ENCODE measurements at regions not wholly inside any gene's neighbourhood (a gene's known extent, or its start where the extent isn't known, plus 50 kb on each side); places are given as distances from the start of the nearest gene placed in this dataset.

DNA sequence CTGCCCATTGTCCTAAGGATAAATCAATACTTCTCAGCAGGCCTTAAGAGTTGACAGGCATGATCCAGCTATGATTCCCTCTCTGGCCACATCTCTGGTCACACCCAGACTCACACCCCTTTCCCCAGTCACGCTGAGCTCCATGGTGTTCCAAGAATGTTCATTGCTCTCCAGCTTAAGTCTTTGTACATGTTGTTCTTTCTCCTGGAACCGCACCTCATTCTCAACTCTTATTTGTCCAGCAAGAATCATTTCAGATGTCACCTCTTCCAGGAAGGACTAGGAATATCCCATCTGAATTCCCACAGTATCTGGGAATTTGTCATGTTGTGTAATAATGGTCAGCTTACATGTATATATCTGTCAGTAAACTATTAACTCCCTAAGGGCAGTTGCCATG, 118.3 kb upstream of the GALNT15 start:
- CTCF ChIA-PET: interaction anchor here (1.0 to 8.3 kb wide), 4 partner anchors 7 to 154 kb away, joined by 3 to 97 read pairs (median 8); no protein-coding TSS in a partner anchor
- Histone ChIP-seq H3K27ac (peak overlapping the region; percentile 36 to 64; a peak in 4 of 6 replicates), H3K4me2 (no peak overlapping the region; the same call in 2 of the 3 replicates), H3K9me3 (no peaks in the 10 kb centered on the region), H3K4me3 (no peak overlapping the region), H3K4me1 (peaks cover 39% of the 10 kb centered on the region)
- TF ChIP-seq, protein P1, sequence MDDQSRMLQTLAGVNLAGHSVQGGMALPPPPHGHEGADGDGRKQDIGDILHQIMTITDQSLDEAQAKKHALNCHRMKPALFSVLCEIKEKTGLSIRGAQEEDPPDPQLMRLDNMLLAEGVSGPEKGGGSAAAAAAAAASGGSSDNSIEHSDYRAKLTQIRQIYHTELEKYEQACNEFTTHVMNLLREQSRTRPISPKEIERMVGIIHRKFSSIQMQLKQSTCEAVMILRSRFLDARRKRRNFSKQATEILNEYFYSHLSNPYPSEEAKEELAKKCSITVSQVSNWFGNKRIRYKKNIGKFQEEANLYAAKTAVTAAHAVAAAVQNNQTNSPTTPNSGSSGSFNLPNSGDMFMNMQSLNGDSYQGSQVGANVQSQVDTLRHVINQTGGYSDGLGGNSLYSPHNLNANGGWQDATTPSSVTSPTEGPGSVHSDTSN (IDR thresholded peaks at IDR 0.05): no peak
- no peak for TF ChIP-seq POLR2AphosphoS2 (conservative IDR thresholded peaks at IDR 0.05; ENCODE audit: low read length)
- TF ChIP-seq CTCF (IDR thresholded peaks at IDR 0.05): no peak
- TF ChIP-seq CEBPB (IDR thresholded peaks at IDR 0.05): no peak
- TF ChIP-seq CHD2 (IDR thresholded peaks at IDR 0.05; ENCODE audit: low read length, partially characterized antibody): no peak
- TF ChIP-seq EP300 (IDR thresholded peaks at IDR 0.05): no peak
- TF ChIP-seq PHF8 (IDR thresholded peaks at IDR 0.05; ENCODE audit: borderline replicate concordance, low read depth): no peak
- no peak for TF ChIP-seq KDM5A (IDR thresholded peaks at IDR 0.05)
- no peak for TF ChIP-seq CHD4 (IDR thresholded peaks at IDR 0.05; ENCODE audit: borderline replicate concordance)
- TF ChIP-seq HEYL (CRISPR knock-in tag; IDR thresholded peaks at IDR 0.05): no peak
- no peak for TF ChIP-seq SMC3 (IDR thresholded peaks at IDR 0.05)
- TF ChIP-seq ATOH8 (CRISPR knock-in tag; IDR thresholded peaks at IDR 0.05; ENCODE audit: low read depth): no peak
- no peak for TF ChIP-seq RARB (CRISPR knock-in tag; IDR thresholded peaks at IDR 0.05)
- no peak for TF ChIP-seq FOSB (CRISPR knock-in tag; IDR thresholded peaks at IDR 0.05)
- no peak for TF ChIP-seq MYC (IDR thresholded peaks at IDR 0.05; ENCODE audit: borderline replicate concordance, low read length)
- TF ChIP-seq MAFK (IDR thresholded peaks at IDR 0.05; ENCODE audit: partially characterized antibody): no peak
- TF ChIP-seq HOXA7 (CRISPR knock-in tag; IDR thresholded peaks at IDR 0.05): no peak
- TF ChIP-seq ZFP36 (IDR thresholded peaks at IDR 0.05; ENCODE audit: borderline replicate concordance, partially characterized antibody): no peak
- no peak for TF ChIP-seq BHLHE40 (IDR thresholded peaks at IDR 0.05; ENCODE audit: low read depth, low read length)
- TF ChIP-seq EHF (CRISPR knock-in tag; IDR thresholded peaks at IDR 0.05): no peak
- WGBS (ENCODE audit: missing lambda C conversion rate): 69% methylated on average over 2 of the region's 2 CpGs
- ATAC-seq (no peak), FAIRE-seq (no peak), DNase-seq (ENCODE audit: low read depth in 1 of 2, low spot score in 1 of 2) (peak in 1 of 2 experiments; percentile 44)
- POLR2A ChIA-PET: no interaction called here

DNA sequence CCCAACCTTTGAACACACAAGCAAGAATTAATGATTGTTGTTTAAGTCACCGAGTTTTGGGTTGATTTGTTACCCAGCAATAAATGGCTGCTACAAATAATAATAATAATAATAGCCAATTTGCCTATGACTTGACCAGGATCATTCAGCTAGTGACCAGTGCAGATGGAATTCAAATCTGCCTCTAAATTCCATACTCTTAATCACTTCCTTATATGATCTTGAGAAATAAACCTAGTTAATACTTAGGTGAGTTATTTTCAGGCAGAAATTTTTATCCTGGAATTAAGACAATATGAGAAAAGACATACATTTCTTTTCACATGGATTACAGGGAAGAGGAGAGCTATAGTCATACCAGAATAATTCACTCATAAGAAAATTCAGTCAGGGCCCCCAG, 116.0 kb upstream of the GALNT15 start:
- Histone ChIP-seq H3K4me1 (peaks cover 46% of the 10 kb centered on the region), H3K4me3 (no peak overlapping the region), H3K9me3 (no peaks in the 10 kb centered on the region), H3K4me2 (no peak overlapping the region), H3K27ac (peak overlapping the region; percentile 83 to 84)
- ATAC-seq (no peak), DNase-seq (ENCODE audit: low read depth in 1 of 2, low spot score in 1 of 2) (no peak), FAIRE-seq (no peak)
- ChIA-PET CTCF (interaction anchor here (0.8 to 8.3 kb wide), 8 partner anchors 10 to 195 kb away, joined by 3 to 97 read pairs (median 14); no protein-coding TSS in a partner anchor), POLR2A (no interaction called here)
- WGBS (ENCODE audit: missing lambda C conversion rate): 84% methylated on average over 1 of the region's 1 CpG
- TF ChIP-seq PHF8 (IDR thresholded peaks at IDR 0.05; ENCODE audit: borderline replicate concordance, low read depth) (no peak), CHD4 (IDR thresholded peaks at IDR 0.05; ENCODE audit: borderline replicate concordance) (peak; percentile 56; the same call in 1 of the 2 replicates)

DNA sequence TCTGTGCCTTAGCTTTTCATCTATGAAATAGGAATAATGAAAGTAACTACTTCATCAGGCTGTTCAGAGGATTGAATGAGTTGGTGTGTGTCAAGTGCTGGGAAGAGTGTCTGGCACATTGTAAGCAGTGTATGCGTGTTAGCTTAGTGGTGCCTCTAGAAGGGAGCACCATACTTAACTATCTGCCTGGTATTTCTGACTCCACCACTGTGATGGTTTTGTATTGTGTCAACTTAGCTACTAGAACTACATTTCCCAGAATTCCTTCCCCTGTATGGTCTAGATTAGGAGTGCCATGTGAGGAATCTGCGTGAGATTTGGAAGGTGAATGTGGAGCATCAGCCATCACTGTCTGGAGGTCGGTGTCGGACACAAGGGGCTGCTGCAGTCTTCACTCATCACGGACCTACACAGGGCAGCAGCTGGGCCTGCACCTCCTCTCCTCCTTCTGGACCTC, 115.4 kb upstream of the GALNT15 start:
- peak overlapping the region; percentile 74 for H3K4me2 ChIP-seq
- CTCF ChIA-PET: interaction anchor here (1.1 to 8.3 kb wide), 6 partner anchors 10 to 194 kb away, joined by 4 to 97 read pairs (median 15); no protein-coding TSS in a partner anchor

More for the DNA sequence above, 115.4 kb upstream of the GALNT15 start:
- POLR2A ChIA-PET: no interaction called here
- H3K4me3 ChIP-seq: no peak overlapping the region
- H3K4me1 ChIP-seq: peaks cover 46% of the 10 kb centered on the region
- H3K9me3 ChIP-seq: no peaks in the 10 kb centered on the region
- peak overlapping the region; percentile 83 to 84 for H3K27ac ChIP-seq
- WGBS (ENCODE audit: missing lambda C conversion rate): 99% methylated on average over 5 of the region's 5 CpGs
- peak in 1 of 2 experiments; percentile 3; a peak in 2 of 6 replicates for ATAC-seq
- DNase-seq (ENCODE audit: low read depth in 1 of 2, low spot score in 1 of 2): peak in 1 of 2 experiments; percentile 51
- TF ChIP-seq ATOH8 (CRISPR knock-in tag; IDR thresholded peaks at IDR 0.05; ENCODE audit: low read depth) (no peak), RAD21 (conservative IDR thresholded peaks at IDR 0.05 in 1 of 2, IDR thresholded peaks at IDR 0.05 in 1 of 2) (no peak), HMGXB4 (CRISPR knock-in tag; IDR thresholded peaks at IDR 0.05; ENCODE audit: borderline replicate concordance) (no peak), EHF (CRISPR knock-in tag; IDR thresholded peaks at IDR 0.05) (peak; percentile 13; the same call in 1 of the 2 replicates), CBX2 (IDR thresholded peaks at IDR 0.05; ENCODE audit: borderline replicate concordance, low read depth) (no peak)
- FAIRE-seq: no peak
